Gastroesophageal sphincter (tissue), 3 donors: ENCODE measurements at regions not wholly inside any gene's neighbourhood (a gene's known extent, or its start where the extent isn't known, plus 50 kb on each side); places are given as distances from the start of the nearest gene placed in this dataset.

Experiments used
- EP300 ChIP-seq: sonication (generic); formaldehyde crosslinking; IDR thresholded peaks from one replicate; pipeline ENCODE4 v1.6.1; 2017; ENCODE audit warnings: antibody characterized with exemption, mild to moderate bottlenecking
- POLR2A ChIP-seq, 2 donors: fragments of 450-650 bp; IDR thresholded peaks; one replicate each; pipeline ENCODE4 v1.6.1; 2017; ENCODE audit warnings: antibody characterized with exemption in 2 of 2, mild to moderate bottlenecking in 2 of 2, moderate library complexity in 1 of 2
- POLR2AphosphoS5 ChIP-seq: sonication (generic); formaldehyde crosslinking; IDR thresholded peaks from one replicate; pipeline ENCODE4 v1.6.1; 2017; ENCODE audit warnings: antibody characterized with exemption
- TF ChIP-seq, protein P1 (sequence below), 4 experiments: fragments of 200-600 bp in 2 of 4; fragments of 450-650 bp in 2 of 4; sonication (generic) in 1 of 4; IDR thresholded peaks; one replicate each; pipeline ENCODE4 v1.5.1; 2017 to 2019; ENCODE audit warnings: antibody characterized with exemption in 4 of 4, mild to moderate bottlenecking in 2 of 4, moderate library complexity in 2 of 4

GRCh38 chr2:7428454-7429204, 511.4 kb downstream of the RNF144A start:
- TF ChIP-seq POLR2AphosphoS5 (no peak), POLR2A (IDR thresholded peaks at IDR 0.05) (no peak), EP300 (no peak)
- TF ChIP-seq, protein P1, sequence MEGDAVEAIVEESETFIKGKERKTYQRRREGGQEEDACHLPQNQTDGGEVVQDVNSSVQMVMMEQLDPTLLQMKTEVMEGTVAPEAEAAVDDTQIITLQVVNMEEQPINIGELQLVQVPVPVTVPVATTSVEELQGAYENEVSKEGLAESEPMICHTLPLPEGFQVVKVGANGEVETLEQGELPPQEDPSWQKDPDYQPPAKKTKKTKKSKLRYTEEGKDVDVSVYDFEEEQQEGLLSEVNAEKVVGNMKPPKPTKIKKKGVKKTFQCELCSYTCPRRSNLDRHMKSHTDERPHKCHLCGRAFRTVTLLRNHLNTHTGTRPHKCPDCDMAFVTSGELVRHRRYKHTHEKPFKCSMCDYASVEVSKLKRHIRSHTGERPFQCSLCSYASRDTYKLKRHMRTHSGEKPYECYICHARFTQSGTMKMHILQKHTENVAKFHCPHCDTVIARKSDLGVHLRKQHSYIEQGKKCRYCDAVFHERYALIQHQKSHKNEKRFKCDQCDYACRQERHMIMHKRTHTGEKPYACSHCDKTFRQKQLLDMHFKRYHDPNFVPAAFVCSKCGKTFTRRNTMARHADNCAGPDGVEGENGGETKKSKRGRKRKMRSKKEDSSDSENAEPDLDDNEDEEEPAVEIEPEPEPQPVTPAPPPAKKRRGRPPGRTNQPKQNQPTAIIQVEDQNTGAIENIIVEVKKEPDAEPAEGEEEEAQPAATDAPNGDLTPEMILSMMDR (IDR thresholded peaks at IDR 0.05), result no peak
